Ecto neural progenitor cell (in vitro differentiated cells): ENCODE measurements at regions not wholly inside any gene's neighbourhood (a gene's known extent, or its start where the extent isn't known, plus 50 kb on each side); places are given as distances from the start of the nearest gene placed in this dataset.
"Not testable (repeated sequence)": the region's sequence is repeated elsewhere in the genome, so short reads cannot be mapped to it uniquely, and the experiment has no call there.

ENCODE experiments used
- DNase-seq: peaks from one replicate; pipeline ENCODE4 v3.0.0-alpha.2; 2018; ENCODE audit warnings: low spot score

- no peak for DNase-seq
Measured at GRCh38 chr15:58361273-58361759, 70.5 kb upstream of the LIPC start.

- no peak for DNase-seq
Measured at GRCh38 chr15:58362262-58362922, 69.4 kb upstream of the LIPC start.

- DNase-seq = not testable (repeated sequence)
Measured at GRCh38 chr15:58363118-58363517, 68.7 kb upstream of the LIPC start.

- not testable (repeated sequence) for DNase-seq
Measured at GRCh38 chr15:58363673-58364072, 68.1 kb upstream of the LIPC start.

- not testable (repeated sequence) for DNase-seq
Measured at GRCh38 chr15:58365098-58365497, 66.7 kb upstream of the LIPC start.

- no peak for DNase-seq
Measured at GRCh38 chr15:58369261-58369701, 62.5 kb upstream of the LIPC start.

GRCh38 chr15:58369956-58370355 lies 61.8 kb upstream of the LIPC start:
- DNase-seq = no peak

- DNase-seq = no peak
Measured at GRCh38 chr15:58374147-58374546, 57.6 kb upstream of the LIPC start.

GRCh38 chr15:58377193-58377592 lies 54.6 kb upstream of the LIPC start:
- DNase-seq = no peak

- DNase-seq = no peak
Measured at GRCh38 chr15:58378241-58379085, 53.3 kb upstream of the LIPC start.

- DNase-seq = not testable (repeated sequence)
Measured at GRCh38 chr15:58379454-58379853, 52.3 kb upstream of the LIPC start.

- DNase-seq = no peak
Measured at GRCh38 chr15:58380280-58380945, 51.4 kb upstream of the LIPC start.

- no peak for DNase-seq
Measured at GRCh38 chr15:58381697-58382096, 50.1 kb upstream of the LIPC start.
